Spinal cord (tissue), 9 donors: ENCODE measurements at regions not wholly inside any gene's neighbourhood (a gene's known extent, or its start where the extent isn't known, plus 50 kb on each side); places are given as distances from the start of the nearest gene placed in this dataset.
"Not testable (repeated sequence)": the region's sequence is repeated elsewhere in the genome, so short reads cannot be mapped to it uniquely, and the experiment has no call there.

Source experiments
- DNase-seq, 6 donors: peaks; one replicate each; pipeline versions ENCODE4 v3.0.0 to v3.0.0-alpha.2; 2013 to 2015; ENCODE audit warnings: low spot score in 6 of 6, low read depth in 4 of 6
- H3K27ac ChIP-seq: one replicate; pipeline ENCODE4 v1.5.1; 2013; ENCODE audit warnings: low read depth, low read length, control low read depth
- H3K27me3 ChIP-seq: one replicate; pipeline ENCODE4 v1.6.1; 2013; ENCODE audit warnings: low read length; ENCODE audit not compliant: control insufficient read depth, insufficient read depth
- H3K36me3 ChIP-seq: one replicate; pipeline ENCODE4 v1.6.1; 2013; ENCODE audit warnings: low read length; ENCODE audit not compliant: control insufficient read depth, insufficient read depth
- H3K4me1 ChIP-seq: one replicate; pipeline ENCODE4 v1.6.1; 2013; ENCODE audit warnings: low read length; ENCODE audit not compliant: control insufficient read depth, insufficient read depth
- H3K4me3 ChIP-seq: one replicate; pipeline ENCODE4 v1.5.1; 2013; ENCODE audit warnings: low read depth, low read length, control low read depth
- H3K9me3 ChIP-seq: one replicate; pipeline ENCODE4 v1.6.1; 2013; ENCODE audit warnings: low read length; ENCODE audit not compliant: control insufficient read depth, insufficient read depth
- WGBS: methylation state at CpG from one replicate; pipeline ENCODE4 v1.1.5; 2013; ENCODE audit warnings: missing lambda C conversion rate; ENCODE audit not compliant: insufficient coverage; 5-methylcytosine and 5-hydroxymethylcytosine counted together
- donor health status: healthy.

- H3K4me1 ChIP-seq, H3K4me3 ChIP-seq, DNase-seq, H3K9me3 ChIP-seq, H3K36me3 ChIP-seq, H3K27me3 ChIP-seq, H3K27ac ChIP-seq: not testable (repeated sequence)
- WGBS: 83% methylated on average over 4 of the region's 5 CpGs
Measured at GRCh38 chr6:178929-179328, 113.4 kb upstream of the DUSP22 start.

- 92% methylated on average over 27 of the region's 29 CpGs for WGBS
- no peaks in the 10 kb centered on the region for H3K27me3 ChIP-seq
- H3K27ac ChIP-seq: no peak overlapping the region
- H3K4me1 ChIP-seq: no peaks in the 10 kb centered on the region
- DNase-seq: no peak
- no peaks in the 10 kb centered on the region for H3K9me3 ChIP-seq
- H3K4me3 ChIP-seq: no peak overlapping the region
- no peaks in the 10 kb centered on the region for H3K36me3 ChIP-seq
Measured at GRCh38 chr6:179340-179950, 112.8 kb upstream of the DUSP22 start.

GRCh38 chr6:180091-180694, 112.1 kb upstream of the DUSP22 start:
- H3K9me3 ChIP-seq, H3K36me3 ChIP-seq, H3K27ac ChIP-seq, H3K27me3 ChIP-seq, H3K4me3 ChIP-seq, DNase-seq, H3K4me1 ChIP-seq: not testable (repeated sequence)
- WGBS: 77% methylated on average over 12 of the region's 13 CpGs

- WGBS: 60% methylated on average over 3 of the region's 5 CpGs
- H3K27me3 ChIP-seq: no peaks in the 10 kb centered on the region
- no peaks in the 10 kb centered on the region for H3K9me3 ChIP-seq
- no peaks in the 10 kb centered on the region for H3K4me1 ChIP-seq
- no peak overlapping the region for H3K4me3 ChIP-seq
- no peak for DNase-seq
- H3K36me3 ChIP-seq: no peaks in the 10 kb centered on the region
- H3K27ac ChIP-seq: no peak overlapping the region
Measured at GRCh38 chr6:181049-181654, 111.1 kb upstream of the DUSP22 start.

GRCh38 chr6:183668-184067, 108.6 kb upstream of the DUSP22 start:
- Histone ChIP-seq H3K4me3 (no peak overlapping the region), H3K27ac (no peak overlapping the region), H3K27me3 (no peaks in the 10 kb centered on the region), H3K4me1 (no peaks in the 10 kb centered on the region), H3K9me3 (no peaks in the 10 kb centered on the region), H3K36me3 (no peaks in the 10 kb centered on the region)
- no peak for DNase-seq
- WGBS: 77% methylated on average over 2 of the region's 2 CpGs

- H3K9me3 ChIP-seq: no peaks in the 10 kb centered on the region
- H3K27me3 ChIP-seq: no peaks in the 10 kb centered on the region
- no peak overlapping the region for H3K4me3 ChIP-seq
- H3K27ac ChIP-seq: no peak overlapping the region
- DNase-seq: no peak
- H3K4me1 ChIP-seq: no peaks in the 10 kb centered on the region
- H3K36me3 ChIP-seq: no peaks in the 10 kb centered on the region
- 80% methylated on average over 6 of the region's 7 CpGs for WGBS
Measured at GRCh38 chr6:184161-184700, 108.1 kb upstream of the DUSP22 start.

GRCh38 chr6:186340-186965, 105.8 kb upstream of the DUSP22 start:
- DNase-seq: no peak
- Histone ChIP-seq H3K4me3 (no peak overlapping the region), H3K4me1 (no peaks in the 10 kb centered on the region), H3K27ac (no peak overlapping the region), H3K9me3 (no peaks in the 10 kb centered on the region), H3K36me3 (no peaks in the 10 kb centered on the region), H3K27me3 (no peaks in the 10 kb centered on the region)
- 73% methylated on average over 11 of the region's 12 CpGs for WGBS

GRCh38 chr6:187210-187861, 105.0 kb upstream of the DUSP22 start:
- Histone ChIP-seq H3K4me1 (no peaks in the 10 kb centered on the region), H3K4me3 (no peak overlapping the region), H3K9me3 (no peaks in the 10 kb centered on the region), H3K27ac (no peak overlapping the region), H3K27me3 (no peaks in the 10 kb centered on the region), H3K36me3 (no peaks in the 10 kb centered on the region)
- WGBS: 62% methylated on average over 4 of the region's 10 CpGs
- DNase-seq: no peak

GRCh38 chr6:188821-189655, 103.2 kb upstream of the DUSP22 start:
- no peaks in the 10 kb centered on the region for H3K36me3 ChIP-seq
- DNase-seq: peak; percentile 51 to 90 (median 66)
- H3K9me3 ChIP-seq: no peaks in the 10 kb centered on the region
- no peak overlapping the region for H3K27ac ChIP-seq
- H3K27me3 ChIP-seq: no peaks in the 10 kb centered on the region
- H3K4me1 ChIP-seq: no peaks in the 10 kb centered on the region
- WGBS: 38% methylated on average over 7 of the region's 13 CpGs
- no peak overlapping the region for H3K4me3 ChIP-seq
